Esophagus squamous epithelium (tissue), 4 donors: ENCODE measurements at regions not wholly inside any gene's neighbourhood (a gene's known extent, or its start where the extent isn't known, plus 50 kb on each side); places are given as distances from the start of the nearest gene placed in this dataset.

ENCODE experiments used
- POLR2A ChIP-seq, 4 donors: fragments of 450-650 bp; IDR thresholded peaks; one replicate each; pipeline ENCODE4 v1.6.1; 2017; ENCODE audit warnings: antibody characterized with exemption in 4 of 4, mild to moderate bottlenecking in 4 of 4, moderate library complexity in 3 of 4
- TF ChIP-seq, protein P1 (sequence below), 6 experiments: fragments of 450-650 bp in 4 of 6; fragments of 200-600 bp in 2 of 6; sonication (generic) in 2 of 6; IDR thresholded peaks; one replicate each; pipeline ENCODE4 v1.5.1; 2016 to 2019; ENCODE audit warnings: antibody characterized with exemption in 6 of 6, mild to moderate bottlenecking in 4 of 6, moderate library complexity in 4 of 6

DNA sequence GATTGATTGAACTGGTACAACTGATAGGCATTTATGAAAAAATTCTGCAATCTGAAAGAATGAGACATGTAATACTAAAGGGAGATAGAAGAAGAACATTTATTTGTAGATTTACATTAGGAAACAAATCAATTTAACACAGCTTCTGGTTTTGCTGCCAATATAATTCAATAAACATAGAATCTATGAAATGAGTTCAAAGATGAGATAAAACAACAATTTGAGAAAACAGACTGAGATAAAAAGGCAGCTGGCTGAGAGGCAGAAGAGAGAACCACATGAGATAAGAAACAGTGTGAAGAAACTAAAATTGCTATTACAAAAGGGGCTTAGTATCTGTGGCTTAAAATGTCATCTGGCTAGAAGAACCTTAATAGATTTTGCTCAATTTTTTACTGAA lies 176.6 kb downstream of the PYDC2 start:
- TF ChIP-seq, protein P1, sequence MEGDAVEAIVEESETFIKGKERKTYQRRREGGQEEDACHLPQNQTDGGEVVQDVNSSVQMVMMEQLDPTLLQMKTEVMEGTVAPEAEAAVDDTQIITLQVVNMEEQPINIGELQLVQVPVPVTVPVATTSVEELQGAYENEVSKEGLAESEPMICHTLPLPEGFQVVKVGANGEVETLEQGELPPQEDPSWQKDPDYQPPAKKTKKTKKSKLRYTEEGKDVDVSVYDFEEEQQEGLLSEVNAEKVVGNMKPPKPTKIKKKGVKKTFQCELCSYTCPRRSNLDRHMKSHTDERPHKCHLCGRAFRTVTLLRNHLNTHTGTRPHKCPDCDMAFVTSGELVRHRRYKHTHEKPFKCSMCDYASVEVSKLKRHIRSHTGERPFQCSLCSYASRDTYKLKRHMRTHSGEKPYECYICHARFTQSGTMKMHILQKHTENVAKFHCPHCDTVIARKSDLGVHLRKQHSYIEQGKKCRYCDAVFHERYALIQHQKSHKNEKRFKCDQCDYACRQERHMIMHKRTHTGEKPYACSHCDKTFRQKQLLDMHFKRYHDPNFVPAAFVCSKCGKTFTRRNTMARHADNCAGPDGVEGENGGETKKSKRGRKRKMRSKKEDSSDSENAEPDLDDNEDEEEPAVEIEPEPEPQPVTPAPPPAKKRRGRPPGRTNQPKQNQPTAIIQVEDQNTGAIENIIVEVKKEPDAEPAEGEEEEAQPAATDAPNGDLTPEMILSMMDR (IDR thresholded peaks at IDR 0.05), result no peak
- TF ChIP-seq POLR2A (IDR thresholded peaks at IDR 0.05), result no peak
